Activated CD8-positive, alpha-beta memory T cell treated with anti-CD3 and anti-CD28 coated beads for 36 hours (primary cell): ENCODE measurements at regions not wholly inside any gene's neighbourhood (a gene's known extent, or its start where the extent isn't known, plus 50 kb on each side); places are given as distances from the start of the nearest gene placed in this dataset.

ENCODE experiments used
- CTCF ChIA-PET: fragments of 350-600 bp; sonication (Branson Sonifier 250); formaldehyde crosslinking; loops from one replicate; lab custom pipeline; 2021; ENCODE audit warnings: antibody characterized with exemption; lab: Charles Lee
- POLR2A ChIA-PET: fragments of 350-600 bp; sonication (Branson Sonifier 250); formaldehyde crosslinking; loops from one replicate; lab custom pipeline; 2021; ENCODE audit warnings: antibody characterized with exemption; lab: Charles Lee

- CTCF ChIA-PET: interaction anchor here (0.9 kb wide), 1 partner anchor 27 kb away, joined by 3 read pairs; no protein-coding TSS in a partner anchor
- POLR2A ChIA-PET: no interaction called here
These were observed 730.9 kb upstream of the ID2 start for GRCh38 chr2:7951001-7951400.

GRCh38 chr2:7951490-7951889 lies 730.4 kb upstream of the ID2 start:
- CTCF ChIA-PET: interaction anchor here (0.9 kb wide), 1 partner anchor 26 kb away, joined by 3 read pairs; no protein-coding TSS in a partner anchor
- POLR2A ChIA-PET: no interaction called here

- ChIA-PET POLR2A (interaction anchor here (0.6 kb wide), 1 partner anchor 429 kb away, joined by 3 read pairs; no protein-coding TSS in a partner anchor), CTCF (no interaction called here)
These were observed 729.7 kb upstream of the ID2 start for GRCh38 chr2:7952046-7952745.

- ChIA-PET POLR2A (no interaction called here), CTCF (no interaction called here)
These were observed 728.7 kb upstream of the ID2 start for GRCh38 chr2:7953195-7953594.

GRCh38 chr2:7954234-7954633 lies 727.6 kb upstream of the ID2 start:
- CTCF ChIA-PET: interaction anchor here (0.5 kb wide), 1 partner anchor 364 kb away, joined by 4 read pairs; no protein-coding TSS in a partner anchor
- POLR2A ChIA-PET: no interaction called here

- POLR2A ChIA-PET: no interaction called here
- CTCF ChIA-PET: no interaction called here
These were observed 725.6 kb upstream of the ID2 start for GRCh38 chr2:7956126-7956689.

- ChIA-PET POLR2A (no interaction called here), CTCF (no interaction called here)
These were observed 720.3 kb upstream of the ID2 start for GRCh38 chr2:7961550-7961949.

- ChIA-PET POLR2A (no interaction called here), CTCF (no interaction called here)
These were observed 719.7 kb upstream of the ID2 start for GRCh38 chr2:7962161-7962560.

GRCh38 chr2:7963787-7964186 lies 718.1 kb upstream of the ID2 start:
- CTCF ChIA-PET: no interaction called here
- POLR2A ChIA-PET: no interaction called here

GRCh38 chr2:7966032-7966431 lies 715.8 kb upstream of the ID2 start:
- POLR2A ChIA-PET: no interaction called here
- CTCF ChIA-PET: no interaction called here

- ChIA-PET POLR2A (no interaction called here), CTCF (no interaction called here)
These were observed 714.0 kb upstream of the ID2 start for GRCh38 chr2:7967707-7968405.

- ChIA-PET CTCF (interaction anchor here (0.9 kb wide), 1 partner anchor 122 kb away, joined by 3 read pairs; no protein-coding TSS in a partner anchor), POLR2A (no interaction called here)
These were observed 711.9 kb upstream of the ID2 start for GRCh38 chr2:7969756-7970515.

GRCh38 chr2:7971248-7971647 lies 710.6 kb upstream of the ID2 start:
- CTCF ChIA-PET: no interaction called here

GRCh38 chr2:7971841-7972240 lies 710.0 kb upstream of the ID2 start:
- POLR2A ChIA-PET: no interaction called here
- CTCF ChIA-PET: no interaction called here

More at GRCh38 chr2:7971248-7971647, 710.6 kb upstream of the ID2 start:
- POLR2A ChIA-PET: no interaction called here

GRCh38 chr2:7972670-7973069 lies 709.2 kb upstream of the ID2 start:
- POLR2A ChIA-PET: no interaction called here

GRCh38 chr2:7973801-7974480 lies 707.9 kb upstream of the ID2 start:
- ChIA-PET CTCF (no interaction called here), POLR2A (no interaction called here)

More at GRCh38 chr2:7972670-7973069, 709.2 kb upstream of the ID2 start:
- CTCF ChIA-PET: no interaction called here

GRCh38 chr2:7974936-7975335 lies 706.9 kb upstream of the ID2 start:
- CTCF ChIA-PET: no interaction called here
- POLR2A ChIA-PET: no interaction called here

GRCh38 chr2:7976206-7976605 lies 705.6 kb upstream of the ID2 start:
- ChIA-PET POLR2A (no interaction called here), CTCF (no interaction called here)

GRCh38 chr2:7977981-7978380 lies 703.9 kb upstream of the ID2 start:
- ChIA-PET POLR2A (no interaction called here), CTCF (interaction anchor here (1.0 kb wide), 1 partner anchor 27 kb away, joined by 3 read pairs; no protein-coding TSS in a partner anchor)
